K562 (cell line): ENCODE measurements at regions not wholly inside any gene's neighbourhood (a gene's known extent, or its start where the extent isn't known, plus 50 kb on each side); places are given as distances from the start of the nearest gene placed in this dataset.

Experiments used
- ATAC-seq: fragments of 200-7000 bp; cut with Tn5 transposase; 3 replicates; pipeline ENCODE4 v1.9.1; 2020; ENCODE audit warnings: moderate library complexity
- BruUV-seq: library from RNA; stranded (reverse); fragments of 400-500 nt; replicated peaks from 2 replicates; lab custom pipeline; 2021; lab: Mats Ljungman, UMichigan
- CTCF ChIA-PET: fragments of 300-600 bp; formaldehyde crosslinking; extraction: SDS; loops from one replicate; lab custom pipeline; 2021; ENCODE audit warnings: low intra/inter-chr PET ratio; lab: Yijun Ruan, JAX
- POLR2A ChIA-PET: fragments of 300-600, 350-650 bp; sonication (Branson Sonifier 250); formaldehyde crosslinking; extraction: SDS; loops from one replicate; lab custom pipeline; 2021; ENCODE audit warnings: antibody characterized with exemption, inconsistent platforms; lab: Yijun Ruan, JAX
- DNase-seq, 4 experiments: peaks; one replicate each; pipeline versions ENCODE4 v3.0.0 to v3.0.0-alpha.2; 2011 to 2018; ENCODE audit warnings: low spot score in 3 of 4, mixed read lengths in 3 of 4; ENCODE audit errors: extremely low read depth in 1 of 4
- FAIRE-seq: peaks from 2 replicates; lab custom pipeline; 2011; peaks lifted over from hg19 to GRCh38; lab: Jason Lieb, UNC
- H2AFZ ChIP-seq: 2 replicates; pipeline ENCODE4 v1.6.0; 2011; ENCODE audit warnings: low read depth, low read length, control low read depth, inconsistent platforms
- H3K27ac ChIP-seq: fragments of 200-600 bp; 3 replicates; pipeline ENCODE4 v1.8.0; 2011; ENCODE audit warnings: low read depth, mild to moderate bottlenecking, control low read depth, inconsistent platforms, low read length, moderate library complexity, mixed read lengths; ENCODE audit errors: extremely low read depth
- H3K27me3 ChIP-seq, 2 experiments: fragments of 300-600 bp in 1 of 2; 2 replicates in 1 of 2; 3 replicates in 1 of 2; pipeline versions ENCODE4 v1.6.0 to v1.8.0; 2011; ENCODE audit warnings: inconsistent platforms in 2 of 2, low read length in 2 of 2, mild to moderate bottlenecking in 1 of 2, mixed read lengths in 1 of 2, moderate library complexity in 1 of 2; ENCODE audit not compliant: control insufficient read depth in 2 of 2, insufficient read depth in 2 of 2
- H3K36me3 ChIP-seq: fragments of 300-600 bp; 3 replicates; pipeline ENCODE4 v1.8.0; 2011; ENCODE audit warnings: mild to moderate bottlenecking, low read length, inconsistent platforms; ENCODE audit not compliant: control insufficient read depth, insufficient read depth
- H3K4me1 ChIP-seq, 2 experiments: fragments of 200-600 bp in 1 of 2; replicated peaks in 1 of 2; 2 replicates in 1 of 2; 3 replicates in 1 of 2; pipeline versions ENCODE4 v1.5.1 to v1.8.0; 2011; ENCODE audit warnings: inconsistent platforms in 2 of 2, low read length in 2 of 2, mild to moderate bottlenecking in 1 of 2, mixed read lengths in 1 of 2, moderate library complexity in 1 of 2; ENCODE audit not compliant: control insufficient read depth in 2 of 2, insufficient read depth in 2 of 2
- H3K4me2 ChIP-seq: 2 replicates; pipeline ENCODE4 v1.6.1; 2011; ENCODE audit warnings: low read length, control low read depth, inconsistent platforms, mixed read lengths; ENCODE audit not compliant: insufficient read depth
- H3K4me3 ChIP-seq: fragments of 200-600 bp; sonication (generic), shearing (Covaris generic); 2 replicates; pipeline ENCODE4 v1.5.1; 2016; ENCODE audit warnings: control low read depth, inconsistent platforms
- H3K79me2 ChIP-seq: fragments of 200-600 bp; 3 replicates; pipeline ENCODE4 v1.8.0; 2011; ENCODE audit warnings: low read length, inconsistent platforms; ENCODE audit not compliant: control insufficient read depth, insufficient read depth
- H3K9ac ChIP-seq, 2 experiments: 2 replicates each; pipeline versions ENCODE4 v1.6.0 to v1.6.1; 2011; ENCODE audit warnings: low read depth in 2 of 2, low read length in 2 of 2, control low read depth in 1 of 2, inconsistent platforms in 1 of 2, mild to moderate bottlenecking in 1 of 2, mixed read lengths in 1 of 2; ENCODE audit not compliant: insufficient read depth in 1 of 2
- H3K9me1 ChIP-seq: one replicate; pipeline ENCODE4 v1.6.0; 2011; ENCODE audit warnings: inconsistent platforms, mild to moderate bottlenecking, low read length, moderate library complexity; ENCODE audit not compliant: control insufficient read depth, insufficient read depth
- H3K9me3 ChIP-seq: replicated peaks from 2 replicates; pipeline ENCODE4 v1.5.1; 2011; ENCODE audit warnings: low read depth, low read length, inconsistent platforms; ENCODE audit not compliant: control insufficient read depth, insufficient read depth
- H4K20me1 ChIP-seq: replicated peaks from 2 replicates; pipeline ENCODE4 v1.6.1; 2011; ENCODE audit warnings: low read length, inconsistent platforms, mixed read lengths; ENCODE audit not compliant: control insufficient read depth, insufficient read depth
- BCL6 ChIP-seq: fragments of 250-450 bp; sonication (Bioruptor Pico); IDR thresholded peaks from 2 replicates; pipeline ENCODE4 v1.4.0; 2020
- ETV6 ChIP-seq, 3 experiments: fragments of 150-350 bp in 1 of 3; sonication (generic) in 1 of 3; formaldehyde crosslinking in 1 of 3; IDR thresholded peaks; 2 replicates each; pipeline versions ENCODE4 v1.6.1 to v1.8.0; 2014 to 2022; ENCODE audit warnings: borderline replicate concordance in 2 of 3, low read depth in 2 of 3, antibody characterized with exemption in 1 of 3, low read length in 1 of 3, mild to moderate bottlenecking in 1 of 3, missing genetic modification reagents in 1 of 3
- FUS ChIP-seq: fragments of 200-400 bp; formaldehyde crosslinking; optimal IDR thresholded peaks from 2 replicates; pipeline ENCODE3; 2017; ENCODE audit warnings: low read depth, low read length
- GTF2E2 ChIP-seq: fragments of 200-800 bp; sonication (Bioruptor generic); IDR thresholded peaks from 2 replicates; pipeline ENCODE4 v1.6.1; 2016; ENCODE audit warnings: missing genetic modification characterization, missing compliant biosample characterization
- MECOM ChIP-seq: fragments of 250-450 bp; sonication (Bioruptor Pico); IDR thresholded peaks from 2 replicates; pipeline ENCODE4 v1.8.0; 2022; ENCODE audit warnings: inconsistent platforms
- MXD1 ChIP-seq: fragments of 250-450 bp; sonication (Bioruptor Pico); IDR thresholded peaks from 2 replicates; pipeline ENCODE4 v1.8.0; 2021; ENCODE audit warnings: borderline replicate concordance, mild to moderate bottlenecking, moderate library complexity; ENCODE audit not compliant: poor library complexity, severe bottlenecking
- NFIC ChIP-seq: fragments of 450-650 bp; IDR thresholded peaks from 2 replicates; pipeline ENCODE4 v1.6.1; 2017; ENCODE audit warnings: mild to moderate bottlenecking, inconsistent platforms
- NFIX ChIP-seq: fragments of 250-450 bp; sonication (Bioruptor Pico); IDR thresholded peaks from 2 replicates; pipeline ENCODE4 v1.4.0; 2020; ENCODE audit warnings: low read depth, mild to moderate bottlenecking, moderate library complexity
- SP2 ChIP-seq: IDR thresholded peaks from 2 replicates; pipeline ENCODE4 v1.6.1; 2011; ENCODE audit warnings: mild to moderate bottlenecking, low read depth, low read length, moderate library complexity; ENCODE audit not compliant: poor library complexity, severe bottlenecking; ENCODE audit errors: extremely low read depth
- ZBTB5 ChIP-seq: fragments of 450-650 bp; IDR thresholded peaks from 2 replicates; pipeline ENCODE4 v1.6.1; 2017; ENCODE audit warnings: antibody characterized with exemption
- ZFX ChIP-seq: sonication (generic); formaldehyde crosslinking; IDR thresholded peaks from 2 replicates; pipeline ENCODE4 v1.8.0; 2022; ENCODE audit warnings: mild to moderate bottlenecking, missing genetic modification reagents, moderate library complexity
- ZNF699 ChIP-seq: fragments of 250-450 bp; sonication (Bioruptor Pico); IDR thresholded peaks from 2 replicates; pipeline ENCODE4 v1.8.0; 2021; ENCODE audit warnings: mild to moderate bottlenecking, moderate library complexity; ENCODE audit not compliant: insufficient replicate concordance
- ZSCAN29 ChIP-seq: fragments of 450-650 bp; IDR thresholded peaks from 2 replicates; pipeline ENCODE4 v1.6.1; 2017
- WGBS: fragments of 100-300 bp; shearing (Covaris generic); methylation state at CpG from one replicate; pipeline ENCODE4 v1.1.6; 2016; ENCODE audit warnings: low coverage, mixed read lengths; ENCODE audit not compliant: insufficient coverage; ENCODE audit errors: missing lambda C conversion rate; 5-methylcytosine and 5-hydroxymethylcytosine counted together
- in situ Hi-C: fragments of 300-500 bp; cut with MboI; formaldehyde crosslinking; loops from 4 replicates; pipeline ENCODE4 v1.15.0; 2018; ENCODE audit warnings: inconsistent platforms, mixed read lengths
- intact Hi-C: fragments of 100-400 bp; cut with micrococcal nuclease; formaldehyde crosslinking; loops from 2 replicates; pipeline ENCODE4 v1.14.2; 2022
- TF ChIP-seq, protein P1 (sequence below): fragments of 200-800 bp; sonication (Bioruptor generic); IDR thresholded peaks from 2 replicates; pipeline ENCODE4 v1.6.1; 2017; ENCODE audit warnings: missing genetic modification characterization, missing compliant biosample characterization

GRCh38 chr4:121229993-121230392 lies 65.9 kb upstream of the TNIP3 start:
- in situ Hi-C loops (no loop called here), intact Hi-C loops (no loop called here)
- no TSS peak for BruUV-seq
- ChIA-PET CTCF (no interaction called here), POLR2A (no interaction called here)
- no peaks in the 10 kb centered on the region for H3K4me1 ChIP-seq
- ATAC-seq (no peak), FAIRE-seq (no peak), DNase-seq (no peak)
- H3K4me3 ChIP-seq: no peak overlapping the region
- WGBS: 2% methylated on average over 3 of the region's 3 CpGs
- no peaks in the 10 kb centered on the region for H3K9me1 ChIP-seq
- H3K9me3 ChIP-seq: no peaks in the 10 kb centered on the region
- no peak for TF ChIP-seq ZFX (CRISPR knock-in tag)
- no peak for TF ChIP-seq SP2
- peak; percentile 93 for TF ChIP-seq NFIX
- peak; percentile 97 for TF ChIP-seq NFIC
- no peak for TF ChIP-seq MECOM (CRISPR knock-in tag)
- TF ChIP-seq, protein P1, sequence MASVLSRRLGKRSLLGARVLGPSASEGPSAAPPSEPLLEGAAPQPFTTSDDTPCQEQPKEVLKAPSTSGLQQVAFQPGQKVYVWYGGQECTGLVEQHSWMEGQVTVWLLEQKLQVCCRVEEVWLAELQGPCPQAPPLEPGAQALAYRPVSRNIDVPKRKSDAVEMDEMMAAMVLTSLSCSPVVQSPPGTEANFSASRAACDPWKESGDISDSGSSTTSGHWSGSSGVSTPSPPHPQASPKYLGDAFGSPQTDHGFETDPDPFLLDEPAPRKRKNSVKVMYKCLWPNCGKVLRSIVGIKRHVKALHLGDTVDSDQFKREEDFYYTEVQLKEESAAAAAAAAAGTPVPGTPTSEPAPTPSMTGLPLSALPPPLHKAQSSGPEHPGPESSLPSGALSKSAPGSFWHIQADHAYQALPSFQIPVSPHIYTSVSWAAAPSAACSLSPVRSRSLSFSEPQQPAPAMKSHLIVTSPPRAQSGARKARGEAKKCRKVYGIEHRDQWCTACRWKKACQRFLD (CRISPR knock-in tag): no peak
- no peak overlapping the region for H2AFZ ChIP-seq
- no peak overlapping the region for H3K27ac ChIP-seq
- no peaks in the 10 kb centered on the region for H4K20me1 ChIP-seq
- no peaks in the 10 kb centered on the region for H3K27me3 ChIP-seq
- no peaks in the 10 kb centered on the region for H3K36me3 ChIP-seq
- no peaks in the 10 kb centered on the region for H3K79me2 ChIP-seq
- no peak overlapping the region for H3K4me2 ChIP-seq
- H3K9ac ChIP-seq: no peak overlapping the region

- Histone ChIP-seq H3K9me1 (no peaks in the 10 kb centered on the region), H3K4me1 (no peaks in the 10 kb centered on the region), H3K36me3 (no peaks in the 10 kb centered on the region), H3K4me3 (no peak overlapping the region), H3K9me3 (no peaks in the 10 kb centered on the region), H3K79me2 (no peaks in the 10 kb centered on the region), H3K27ac (no peak overlapping the region), H3K27me3 (no peaks in the 10 kb centered on the region), H4K20me1 (no peaks in the 10 kb centered on the region), H3K4me2 (no peak overlapping the region), H2AFZ (no peak overlapping the region), H3K9ac (no peak overlapping the region)
- 0% methylated on average over 1 of the region's 1 CpG for WGBS
- FAIRE-seq (no peak), ATAC-seq (no peak), DNase-seq (no peak)
- no TSS peak for BruUV-seq
- in situ Hi-C loops: no loop called here
- intact Hi-C loops: no loop called here
- ChIA-PET CTCF (no interaction called here), POLR2A (no interaction called here)
- TF ChIP-seq ZBTB5 (no peak), BCL6 (CRISPR knock-in tag) (no peak), FUS (no peak), ETV6 (IDR thresholded peaks at IDR 0.05; ENCODE audit: borderline replicate concordance in 1 of 2, low read depth in 2 of 2, low read length in 1 of 2) (no peak), ETV6 (CRISPR knock-in tag; IDR thresholded peaks at IDR 0.05; ENCODE audit: borderline replicate concordance) (no peak), ZSCAN29 (no peak), GTF2E2 (no peak), ZNF699 (CRISPR knock-in tag) (no peak), MXD1 (no peak)
Measured at GRCh38 chr4:121228848-121229247, 64.7 kb upstream of the TNIP3 start.
